ENCODE measurements at regions not wholly inside any gene's neighbourhood (a gene's known extent, or its start where the extent isn't known, plus 50 kb on each side); places are given as distances from the start of the nearest gene placed in this dataset.

- H3K4me1 ChIP-seq = peaks cover 14% of the 10 kb centered on the region
- no peaks in the 10 kb centered on the region for H3K79me2 ChIP-seq (ENCODE audit: low read depth)
- H3K27ac ChIP-seq = no peak overlapping the region
- peaks cover 3% of the 10 kb centered on the region for H3F3A ChIP-seq (ENCODE audit: low read depth)
- H3K36me3 ChIP-seq = no peaks in the 10 kb centered on the region
- H3K36me3 Mint-ChIP-seq = no peaks in the 10 kb centered on the region
- no peak overlapping the region for H3K4me2 ChIP-seq
- H3K27me3 Mint-ChIP-seq (ENCODE audit: insufficient read depth, low read depth) = peaks cover 4% of the 10 kb centered on the region
- H3K9me3 ChIP-seq (ENCODE audit: low read depth) = no peaks in the 10 kb centered on the region
- peaks cover 11% of the 10 kb centered on the region for H3K4me1 Mint-ChIP-seq
- no peak overlapping the region for H2AFZ ChIP-seq (replicated peaks)
- TF ChIP-seq CTCF (IDR thresholded peaks at IDR 0.05) (no peak), EZH2phosphoT487 (IDR thresholded peaks at IDR 0.05) (no peak), EZH2 (IDR thresholded peaks at IDR 0.05) (no peak)
- H3K27ac Mint-ChIP-seq = no peak overlapping the region
- H4K20me1 ChIP-seq (ENCODE audit: low read depth) = no peaks in the 10 kb centered on the region
- no peaks in the 10 kb centered on the region for H3K9me3 Mint-ChIP-seq
- no peak overlapping the region for H3K4me3 ChIP-seq
- H3K4me3 Mint-ChIP-seq = no peak overlapping the region
- H3K9ac ChIP-seq = no peak overlapping the region
- H3K27me3 ChIP-seq = no peaks in the 10 kb centered on the region
- DNase-seq (ENCODE audit: low spot score) = no peak
Measured at GRCh38 chr4:1564535-1565375, 119.4 kb downstream of the FAM53A start.

- H3K36me3 Mint-ChIP-seq = no peaks in the 10 kb centered on the region
- Histone ChIP-seq H3K4me2 (no peak overlapping the region), H3K79me2 (ENCODE audit: low read depth) (no peaks in the 10 kb centered on the region), H3K9me3 (ENCODE audit: low read depth) (no peaks in the 10 kb centered on the region), H3F3A (ENCODE audit: low read depth) (peaks cover 3% of the 10 kb centered on the region), H2AFZ (replicated peaks) (no peak overlapping the region), H3K27ac (no peak overlapping the region), H3K36me3 (no peaks in the 10 kb centered on the region), H3K4me3 (no peak overlapping the region), H4K20me1 (ENCODE audit: low read depth) (no peaks in the 10 kb centered on the region), H3K9ac (no peak overlapping the region), H3K4me1 (peaks cover 14% of the 10 kb centered on the region), H3K27me3 (no peaks in the 10 kb centered on the region)
- H3K4me1 Mint-ChIP-seq = peaks cover 13% of the 10 kb centered on the region
- peaks cover 10% of the 10 kb centered on the region for H3K27me3 Mint-ChIP-seq (ENCODE audit: insufficient read depth, low read depth)
- peak overlapping the region; percentile 46 for H3K27ac Mint-ChIP-seq
- no peaks in the 10 kb centered on the region for H3K9me3 Mint-ChIP-seq
- H3K4me3 Mint-ChIP-seq = no peak overlapping the region
- no peak for TF ChIP-seq CTCF (IDR thresholded peaks at IDR 0.05)
- TF ChIP-seq EZH2 (IDR thresholded peaks at IDR 0.05) = no peak
- no peak for TF ChIP-seq EZH2phosphoT487 (IDR thresholded peaks at IDR 0.05)
- no peak for DNase-seq (ENCODE audit: low spot score)
Measured at GRCh38 chr4:1563768-1564485, 120.2 kb downstream of the FAM53A start.

GRCh38 chr4:1563241-1563640 lies 120.9 kb downstream of the FAM53A start:
- Mint-ChIP-seq H3K9me3 (no peaks in the 10 kb centered on the region), H3K27me3 (ENCODE audit: insufficient read depth, low read depth) (peaks cover 10% of the 10 kb centered on the region), H3K4me1 (peaks cover 13% of the 10 kb centered on the region), H3K4me3 (no peak overlapping the region), H3K36me3 (no peaks in the 10 kb centered on the region), H3K27ac (no peak overlapping the region)
- TF ChIP-seq CTCF (IDR thresholded peaks at IDR 0.05) = no peak
- no peak for TF ChIP-seq EZH2 (IDR thresholded peaks at IDR 0.05)
- no peak for TF ChIP-seq EZH2phosphoT487 (IDR thresholded peaks at IDR 0.05)
- H3K4me3 ChIP-seq = no peak overlapping the region
- no peak overlapping the region for H3K4me2 ChIP-seq
- H3K36me3 ChIP-seq = no peaks in the 10 kb centered on the region
- H3K9me3 ChIP-seq (ENCODE audit: low read depth) = no peaks in the 10 kb centered on the region
- no peak overlapping the region for H3K9ac ChIP-seq
- no peak overlapping the region for H2AFZ ChIP-seq (replicated peaks)
- DNase-seq (ENCODE audit: low spot score) = no peak
- H3F3A ChIP-seq (ENCODE audit: low read depth) = peaks cover 3% of the 10 kb centered on the region
- peaks cover 14% of the 10 kb centered on the region for H3K4me1 ChIP-seq
- H4K20me1 ChIP-seq (ENCODE audit: low read depth) = no peaks in the 10 kb centered on the region
- no peak overlapping the region for H3K27ac ChIP-seq
- peaks cover under 1% of the 10 kb centered on the region for H3K27me3 ChIP-seq
- H3K79me2 ChIP-seq (ENCODE audit: low read depth) = no peaks in the 10 kb centered on the region

All from neural progenitor cell (in vitro differentiated cells).